Natural killer cell treated with Interleukin-12 subunit alpha and Interleukin-12 subunit beta and Interleukin-15 and Interleukin-18, amount 100 ng/mL, for 72 hours (primary cell): ENCODE measurements at regions not wholly inside any gene's neighbourhood (a gene's known extent, or its start where the extent isn't known, plus 50 kb on each side); places are given as distances from the start of the nearest gene placed in this dataset.
"Not testable (repeated sequence)": the region's sequence is repeated elsewhere in the genome, so short reads cannot be mapped to it uniquely, and the experiment has no call there.

Source experiments
- ATAC-seq, 2 donors: fragments of 150-1000 bp; cut with Tn5 transposase in 1 of 2; sonication (Bioruptor Pico), chemical (Tn5 transposase) in 1 of 2; 2 replicates each; pipeline ENCODE4 v1.10.0; 2021
- DNase-seq: peaks from one replicate; pipeline ENCODE4 v3.0.0; 2022; ENCODE audit warnings: low spot score
- H3K27ac Mint-ChIP-seq, 2 donors: 1 replicate in 1 of 2; 2 replicates in 1 of 2; pipeline ENCODE4 v1.8.0; 2022; ENCODE audit warnings: mixed read lengths in 2 of 2, mild to moderate bottlenecking in 1 of 2, moderate library complexity in 1 of 2
- H3K27me3 Mint-ChIP-seq, 2 donors: 1 replicate in 1 of 2; 2 replicates in 1 of 2; pipeline ENCODE4 v1.8.0; 2022; ENCODE audit warnings: mixed read lengths in 2 of 2
- H3K36me3 Mint-ChIP-seq: one replicate; pipeline ENCODE4 v1.8.0; 2022; ENCODE audit warnings: mixed read lengths
- H3K4me1 Mint-ChIP-seq, 2 donors: 1 replicate in 1 of 2; 2 replicates in 1 of 2; pipeline ENCODE4 v1.8.0; 2022; ENCODE audit warnings: low read depth in 2 of 2, mixed read lengths in 2 of 2, mild to moderate bottlenecking in 1 of 2
- H3K4me3 Mint-ChIP-seq: one replicate; pipeline ENCODE4 v1.8.0; 2022; ENCODE audit warnings: mixed read lengths
- H3K9me3 Mint-ChIP-seq: 2 replicates; pipeline ENCODE4 v1.8.0; 2022; ENCODE audit warnings: mixed read lengths

GRCh38 chr3:166593776-166594175 lies 756.6 kb upstream of the BCHE start:
- no peak for DNase-seq
- Mint-ChIP-seq H3K4me1 (no peaks in the 10 kb centered on the region), H3K27ac (no peak overlapping the region), H3K36me3 (no peaks in the 10 kb centered on the region), H3K9me3 (peaks cover 12% of the 10 kb centered on the region), H3K27me3 (no peaks in the 10 kb centered on the region), H3K4me3 (no peak overlapping the region)
- no peak for ATAC-seq

GRCh38 chr3:166582236-166582635 lies 745.0 kb upstream of the BCHE start:
- no peak for DNase-seq
- peaks cover 22% of the 10 kb centered on the region for H3K9me3 Mint-ChIP-seq
- H3K36me3 Mint-ChIP-seq, result peaks cover 4% of the 10 kb centered on the region
- H3K27me3 Mint-ChIP-seq, result no peaks in the 10 kb centered on the region
- H3K4me1 Mint-ChIP-seq, result no peaks in the 10 kb centered on the region
- no peak overlapping the region for H3K4me3 Mint-ChIP-seq
- no peak overlapping the region for H3K27ac Mint-ChIP-seq
- no peak for ATAC-seq

DNA sequence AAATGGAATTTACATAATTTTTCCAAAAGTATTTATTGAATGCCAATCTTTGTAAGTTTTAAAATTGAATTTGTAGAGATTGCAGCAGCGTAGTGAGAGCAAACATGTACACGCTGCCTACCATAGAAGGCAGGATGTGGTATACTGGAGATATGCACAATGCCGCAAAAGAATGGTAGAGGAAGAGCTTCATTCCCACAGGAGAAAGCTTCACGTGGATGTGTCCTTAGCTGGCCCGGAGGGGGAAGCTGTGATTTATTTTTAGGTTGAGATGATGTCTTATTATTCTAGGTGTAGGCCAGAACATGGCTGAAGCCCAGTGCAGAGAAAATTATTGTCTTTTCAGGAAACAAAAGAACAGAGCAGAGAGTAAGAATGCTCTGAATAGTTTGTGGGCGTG lies 743.3 kb upstream of the BCHE start:
- Mint-ChIP-seq H3K36me3 (peaks cover 4% of the 10 kb centered on the region), H3K9me3 (peaks cover 18% of the 10 kb centered on the region), H3K4me3 (no peak overlapping the region), H3K4me1 (no peaks in the 10 kb centered on the region), H3K27ac (no peak overlapping the region), H3K27me3 (no peaks in the 10 kb centered on the region)
- DNase-seq, result no peak
- ATAC-seq, result no peak

DNA sequence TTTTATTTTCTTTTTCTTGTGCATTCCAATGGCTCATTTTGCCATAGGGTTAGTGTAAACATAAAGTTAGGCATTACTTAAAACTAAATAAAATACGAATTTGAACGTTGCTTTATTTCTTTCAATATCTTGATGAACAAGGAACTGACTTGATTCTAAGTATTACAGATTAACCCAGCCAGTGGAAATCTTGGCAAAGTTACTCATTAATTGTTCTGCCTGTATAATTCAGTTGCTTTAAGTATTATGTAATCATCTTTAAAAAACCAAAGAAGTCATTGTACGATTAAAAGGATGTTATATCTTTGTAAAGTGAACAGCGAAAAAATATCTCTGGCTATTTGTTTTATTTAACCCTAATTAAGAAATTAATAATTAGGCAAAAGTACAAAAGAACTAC lies 737.9 kb upstream of the BCHE start:
- Mint-ChIP-seq H3K4me3 (no peak overlapping the region), H3K4me1 (no peaks in the 10 kb centered on the region), H3K27ac (no peak overlapping the region), H3K27me3 (no peaks in the 10 kb centered on the region), H3K36me3 (peaks cover 8% of the 10 kb centered on the region), H3K9me3 (peaks cover 12% of the 10 kb centered on the region)
- no peak for ATAC-seq
- DNase-seq, result no peak

GRCh38 chr3:166571686-166572085 lies 734.5 kb upstream of the BCHE start:
- H3K9me3 Mint-ChIP-seq, ATAC-seq, DNase-seq, H3K36me3 Mint-ChIP-seq, H3K27ac Mint-ChIP-seq, H3K4me3 Mint-ChIP-seq, H3K27me3 Mint-ChIP-seq, H3K4me1 Mint-ChIP-seq: not testable (repeated sequence)

DNA sequence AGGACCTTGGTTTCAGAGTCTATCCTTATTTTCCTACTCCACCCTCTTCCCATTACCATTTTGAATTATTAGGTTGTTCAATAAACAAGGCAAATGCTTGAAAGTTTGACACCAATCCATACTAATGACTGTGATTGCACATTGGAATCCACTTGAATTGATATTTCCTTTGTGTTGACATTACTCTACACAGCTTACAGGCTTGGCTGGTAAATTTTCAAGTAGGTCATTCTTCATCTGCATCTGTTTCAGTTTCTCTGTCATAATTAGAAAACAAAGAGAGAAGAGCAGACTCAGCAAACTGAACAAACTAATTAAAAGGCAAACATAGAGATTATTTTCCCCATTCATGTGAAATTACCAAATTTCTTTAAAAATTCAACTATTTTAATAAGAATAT lies 732.9 kb upstream of the BCHE start:
- H3K9me3 Mint-ChIP-seq, result peaks cover 8% of the 10 kb centered on the region
- DNase-seq (no peak), ATAC-seq (no peak)
- no peak overlapping the region for H3K4me3 Mint-ChIP-seq
- no peaks in the 10 kb centered on the region for H3K4me1 Mint-ChIP-seq
- H3K27ac Mint-ChIP-seq, result no peak overlapping the region
- no peaks in the 10 kb centered on the region for H3K27me3 Mint-ChIP-seq
- peaks cover 8% of the 10 kb centered on the region for H3K36me3 Mint-ChIP-seq

DNA sequence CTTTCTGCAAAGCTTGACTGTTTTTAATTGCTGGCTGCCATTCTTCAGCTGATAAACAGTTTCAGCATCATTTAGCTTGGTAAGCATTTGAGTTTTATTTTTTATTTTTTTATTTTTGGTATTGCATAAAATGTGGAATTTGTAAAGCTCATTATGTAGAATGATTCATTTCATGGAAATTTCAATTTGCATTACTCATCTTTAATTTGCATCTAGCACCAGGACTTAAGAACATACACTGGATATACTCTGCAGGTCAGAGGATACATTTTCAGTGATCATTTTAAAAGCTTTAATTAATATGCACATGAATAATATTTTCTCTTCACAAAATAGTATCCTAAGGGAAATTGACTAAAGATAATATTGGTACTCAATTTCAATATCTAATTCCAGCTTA lies 732.4 kb upstream of the BCHE start:
- Mint-ChIP-seq H3K9me3 (peaks cover 10% of the 10 kb centered on the region), H3K4me1 (no peaks in the 10 kb centered on the region), H3K27ac (no peak overlapping the region), H3K36me3 (peaks cover 8% of the 10 kb centered on the region), H3K4me3 (no peak overlapping the region), H3K27me3 (no peaks in the 10 kb centered on the region)
- DNase-seq (no peak), ATAC-seq (no peak)

- Mint-ChIP-seq H3K4me3 (no peak overlapping the region), H3K9me3 (peaks cover 40% of the 10 kb centered on the region), H3K36me3 (peaks cover 21% of the 10 kb centered on the region), H3K27me3 (no peaks in the 10 kb centered on the region), H3K4me1 (peaks cover 0 to 2% of the 10 kb centered on the region in 2 donors), H3K27ac (no peak overlapping the region)
- ATAC-seq (no peak), DNase-seq (no peak)
These were observed 723.0 kb upstream of the BCHE start for GRCh38 chr3:166560253-166560652.

- H3K4me1 Mint-ChIP-seq, result peaks cover 0 to 2% of the 10 kb centered on the region in 2 donors
- no peaks in the 10 kb centered on the region for H3K27me3 Mint-ChIP-seq
- peaks cover 39% of the 10 kb centered on the region for H3K9me3 Mint-ChIP-seq
- peaks cover 21% of the 10 kb centered on the region for H3K36me3 Mint-ChIP-seq
- H3K27ac Mint-ChIP-seq, result no peak overlapping the region
- no peak overlapping the region for H3K4me3 Mint-ChIP-seq
- DNase-seq, result no peak
- ATAC-seq, result no peak
These were observed 719.7 kb upstream of the BCHE start for GRCh38 chr3:166556955-166557354.

DNA sequence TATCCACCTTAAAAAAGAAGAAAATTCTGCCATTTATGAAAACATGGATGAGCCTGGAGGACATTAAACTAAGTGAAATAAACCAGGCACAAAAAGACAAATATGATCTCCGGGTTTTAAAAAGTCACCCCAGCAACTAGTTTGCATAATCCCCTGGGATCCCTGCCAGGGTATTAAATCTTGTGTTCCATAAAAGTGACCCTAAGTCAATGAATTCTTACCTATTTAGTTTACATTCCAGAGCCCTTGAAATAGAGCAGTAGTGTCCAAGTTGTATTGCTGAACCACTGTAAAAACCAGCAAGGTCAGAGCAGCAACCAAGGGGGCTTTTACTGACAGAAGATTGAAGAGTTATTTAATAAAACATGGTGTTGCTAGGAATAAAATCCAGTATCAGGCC lies 716.8 kb upstream of the BCHE start:
- Mint-ChIP-seq H3K4me1 (no peaks in the 10 kb centered on the region), H3K4me3 (no peak overlapping the region), H3K9me3 (peaks cover 32% of the 10 kb centered on the region), H3K27ac (no peak overlapping the region), H3K36me3 (peaks cover 9% of the 10 kb centered on the region), H3K27me3 (no peaks in the 10 kb centered on the region)
- DNase-seq (no peak), ATAC-seq (no peak)

- Mint-ChIP-seq H3K4me1 (no peaks in the 10 kb centered on the region), H3K27ac (no peak overlapping the region), H3K36me3 (peaks cover 4% of the 10 kb centered on the region), H3K4me3 (no peak overlapping the region), H3K9me3 (peaks cover 16% of the 10 kb centered on the region), H3K27me3 (no peaks in the 10 kb centered on the region)
- ATAC-seq (no peak), DNase-seq (no peak)
These were observed 696.5 kb upstream of the BCHE start for GRCh38 chr3:166533740-166534139.

- Mint-ChIP-seq H3K4me3 (no peak overlapping the region), H3K27me3 (no peaks in the 10 kb centered on the region), H3K36me3 (peaks cover 4% of the 10 kb centered on the region), H3K4me1 (no peaks in the 10 kb centered on the region), H3K9me3 (peaks cover 10% of the 10 kb centered on the region), H3K27ac (no peak overlapping the region)
- ATAC-seq, result no peak
- no peak for DNase-seq
These were observed 694.5 kb upstream of the BCHE start for GRCh38 chr3:166531730-166532129.

- Mint-ChIP-seq H3K27me3 (no peaks in the 10 kb centered on the region), H3K4me1 (no peaks in the 10 kb centered on the region), H3K4me3 (no peak overlapping the region), H3K36me3 (no peaks in the 10 kb centered on the region), H3K9me3 (peaks cover 14% of the 10 kb centered on the region), H3K27ac (no peak overlapping the region)
- DNase-seq (no peak), ATAC-seq (no peak)
These were observed 690.1 kb upstream of the BCHE start for GRCh38 chr3:166527325-166527724.

- Mint-ChIP-seq H3K4me1 (no peaks in the 10 kb centered on the region), H3K4me3 (no peak overlapping the region)
- no peak for ATAC-seq
These were observed 689.7 kb upstream of the BCHE start for GRCh38 chr3:166526881-166527280.

DNA sequence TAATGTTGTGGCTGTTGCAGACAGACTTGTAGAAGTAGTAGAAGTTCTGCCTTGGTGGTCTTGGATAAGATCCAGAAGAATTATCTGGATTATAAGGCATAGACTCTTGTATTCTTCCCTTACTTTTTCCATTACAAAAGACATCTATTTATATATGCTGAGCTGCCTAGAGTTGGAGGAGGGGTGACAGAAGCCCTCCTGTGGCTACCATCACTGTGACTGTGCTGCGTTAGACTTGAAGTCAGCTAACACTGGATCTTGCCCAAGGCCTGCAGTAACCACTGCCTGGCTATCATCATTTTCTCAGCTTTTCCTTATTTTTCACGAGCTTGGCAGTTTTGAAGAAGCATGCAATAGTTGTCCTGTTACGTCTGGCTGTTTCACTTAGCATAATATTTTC lies 684.8 kb upstream of the BCHE start:
- Mint-ChIP-seq H3K9me3 (peaks cover 20% of the 10 kb centered on the region), H3K4me3 (no peak overlapping the region), H3K27ac (no peak overlapping the region), H3K27me3 (no peaks in the 10 kb centered on the region), H3K4me1 (no peaks in the 10 kb centered on the region), H3K36me3 (no peaks in the 10 kb centered on the region)
- DNase-seq (no peak), ATAC-seq (no peak)

More at GRCh38 chr3:166526881-166527280, 689.7 kb upstream of the BCHE start:
- no peak for DNase-seq
- no peaks in the 10 kb centered on the region for H3K36me3 Mint-ChIP-seq
- H3K27ac Mint-ChIP-seq, result no peak overlapping the region
- peaks cover 14% of the 10 kb centered on the region for H3K9me3 Mint-ChIP-seq
- H3K27me3 Mint-ChIP-seq, result no peaks in the 10 kb centered on the region
